GM12878 (cell line): ENCODE measurements at regions not wholly inside any gene's neighbourhood (a gene's known extent, or its start where the extent isn't known, plus 50 kb on each side); places are given as distances from the start of the nearest gene placed in this dataset.

Experiments
- ATF7 ChIP-seq: fragments of 450-650 bp; IDR thresholded peaks from 2 replicates; pipeline ENCODE4 v1.6.1; 2016; ENCODE audit warnings: low read depth, mild to moderate bottlenecking
- BACH1 ChIP-seq: fragments of 450-650 bp; IDR thresholded peaks from 2 replicates; pipeline ENCODE4 v1.6.1; 2017; ENCODE audit warnings: mild to moderate bottlenecking, borderline replicate concordance
- BHLHE40 ChIP-seq, 2 experiments: fragments of 450-650 bp in 1 of 2; IDR thresholded peaks; 2 replicates each; pipeline ENCODE4 v1.6.1; 2011 to 2017; ENCODE audit warnings: low read depth in 2 of 2, borderline replicate concordance in 1 of 2, improper control_type of control experiment in 1 of 2, low read length in 1 of 2, mild to moderate bottlenecking in 1 of 2
- CHD2 ChIP-seq: IDR thresholded peaks from 2 replicates; pipeline ENCODE4 v1.6.1; 2011; ENCODE audit warnings: low read depth, low read length, improper control_type of control experiment, borderline replicate concordance
- CREM ChIP-seq: IDR thresholded peaks from 2 replicates; pipeline ENCODE4 v1.6.1; 2014; ENCODE audit warnings: antibody characterized with exemption, low read depth
- EP300 ChIP-seq, 2 experiments: fragments of 150-350 bp in 1 of 2; IDR thresholded peaks; 2 replicates each; pipeline ENCODE4 v1.6.1; 2011 to 2012; ENCODE audit warnings: low read depth in 2 of 2, low read length in 2 of 2, borderline replicate concordance in 1 of 2, improper control_type of control experiment in 1 of 2, inconsistent platforms in 1 of 2; ENCODE audit not compliant: control insufficient read depth in 1 of 2
- HDGF ChIP-seq: fragments of 450-650 bp; IDR thresholded peaks from 2 replicates; pipeline ENCODE4 v1.6.1; 2016; ENCODE audit warnings: antibody characterized with exemption
- IKZF1 ChIP-seq: fragments of 450-650 bp; conservative IDR thresholded peaks from 2 replicates; pipeline ENCODE4 v1.6.1; 2017; ENCODE audit warnings: antibody characterized with exemption, mild to moderate bottlenecking
- JUNB ChIP-seq: IDR thresholded peaks from 2 replicates; pipeline ENCODE4 v1.6.1; 2016; ENCODE audit warnings: antibody characterized with exemption, mild to moderate bottlenecking
- NRF1 ChIP-seq: conservative IDR thresholded peaks from 2 replicates; pipeline ENCODE4 v1.6.1; 2011; ENCODE audit warnings: mild to moderate bottlenecking, low read depth, low read length, improper control_type of control experiment
- POLR2A ChIP-seq: IDR thresholded peaks from 2 replicates; pipeline ENCODE4 v1.6.1; 2011; ENCODE audit warnings: low read depth, mild to moderate bottlenecking, low read length
- RCOR1 ChIP-seq: conservative IDR thresholded peaks from 2 replicates; pipeline ENCODE4 v1.6.1; 2012; ENCODE audit warnings: low read depth, low read length, improper control_type of control experiment
- SMC3 ChIP-seq: IDR thresholded peaks from 2 replicates; pipeline ENCODE4 v1.6.1; 2011; ENCODE audit warnings: low read length, improper control_type of control experiment, borderline replicate concordance
- STAT3 ChIP-seq: IDR thresholded peaks from 2 replicates; pipeline ENCODE4 v1.6.1; 2011; ENCODE audit warnings: low read depth, low read length, improper control_type of control experiment
- ZNF384 ChIP-seq: IDR thresholded peaks from 2 replicates; pipeline ENCODE4 v1.6.1; 2012; ENCODE audit warnings: low read depth, mild to moderate bottlenecking, low read length, improper control_type of control experiment, borderline replicate concordance
- ZSCAN29 ChIP-seq: fragments of 450-650 bp; IDR thresholded peaks from 2 replicates; pipeline ENCODE4 v1.6.1; 2017; ENCODE audit warnings: mild to moderate bottlenecking, moderate library complexity
- TF ChIP-seq, protein P1 (sequence below): fragments of 450-650 bp; IDR thresholded peaks from 2 replicates; pipeline ENCODE4 v1.6.1; 2016; ENCODE audit warnings: mild to moderate bottlenecking
- TF ChIP-seq, protein P2 (sequence below): IDR thresholded peaks from 2 replicates; pipeline ENCODE4 v1.6.1; 2012; ENCODE audit warnings: low read depth, low read length, improper control_type of control experiment
- TF ChIP-seq, protein P3 (sequence below): fragments of 450-650 bp; IDR thresholded peaks from 2 replicates; pipeline ENCODE4 v1.6.1; 2017; ENCODE audit warnings: low read depth, mild to moderate bottlenecking, moderate library complexity
- TF ChIP-seq, protein P4 (sequence below): fragments of 450-650 bp; IDR thresholded peaks from 2 replicates; pipeline ENCODE4 v1.6.1; 2017; ENCODE audit warnings: borderline replicate concordance
- TF ChIP-seq, protein P5 (sequence below): IDR thresholded peaks from 2 replicates; pipeline ENCODE4 v1.6.1; 2012; ENCODE audit warnings: improper control_type of control experiment, low read depth, low read length; ENCODE audit not compliant: insufficient replicate concordance

DNA sequence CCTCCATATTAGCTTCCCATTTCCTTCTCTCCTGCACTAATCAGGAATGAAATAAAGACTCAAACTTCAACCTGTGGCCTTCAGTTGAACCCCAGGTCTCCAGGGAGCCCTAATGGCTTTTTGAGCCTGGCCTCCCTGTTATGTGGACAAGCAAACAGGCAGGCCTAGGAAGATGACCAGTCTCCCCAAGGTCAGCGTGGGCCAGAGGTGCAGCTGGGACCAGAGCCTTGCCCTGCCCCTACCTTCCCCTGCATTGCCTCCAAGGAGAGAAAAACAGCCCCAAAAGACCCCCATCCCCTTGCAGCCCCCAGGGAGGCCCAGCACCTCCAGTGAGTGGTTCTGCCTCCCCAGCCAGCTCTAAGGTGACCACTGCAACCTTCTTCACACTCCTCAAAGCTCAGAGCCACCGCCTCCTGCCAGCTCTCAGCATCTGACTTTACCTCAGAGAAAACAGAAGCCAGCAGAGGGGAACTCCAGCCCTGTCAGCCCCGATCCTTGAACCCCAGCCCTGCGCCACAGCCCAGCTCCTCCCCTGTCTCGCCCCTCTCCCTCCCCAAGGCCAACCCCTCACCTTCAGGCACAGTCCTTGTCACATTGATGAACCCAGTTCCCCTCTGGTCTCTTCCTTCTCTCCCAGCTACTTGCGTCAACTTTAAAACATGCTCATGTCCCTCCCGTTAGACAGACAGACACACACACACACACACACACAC lies 59.5 kb upstream of the ID2 start (continued):
- TF ChIP-seq BHLHE40 (IDR thresholded peaks at IDR 0.05; ENCODE audit: borderline replicate concordance in 1 of 2, low read depth in 2 of 2, low read length in 1 of 2) (no peak), SMC3 (no peak), BACH1 (no peak), EP300 (IDR thresholded peaks at IDR 0.05; ENCODE audit: borderline replicate concordance in 1 of 2, control insufficient read depth in 1 of 2, low read depth in 2 of 2, low read length in 2 of 2) (no peak), POLR2A (no peak), RCOR1 (no peak), ZNF384 (no peak), ATF7 (no peak), IKZF1 (no peak), ZSCAN29 (no peak), JUNB (no peak), HDGF (peak; percentile 50; the same call in 1 of the 2 replicates), CHD2 (no peak), CREM (no peak), STAT3 (no peak), NRF1 (no peak)
- TF ChIP-seq, protein P1, sequence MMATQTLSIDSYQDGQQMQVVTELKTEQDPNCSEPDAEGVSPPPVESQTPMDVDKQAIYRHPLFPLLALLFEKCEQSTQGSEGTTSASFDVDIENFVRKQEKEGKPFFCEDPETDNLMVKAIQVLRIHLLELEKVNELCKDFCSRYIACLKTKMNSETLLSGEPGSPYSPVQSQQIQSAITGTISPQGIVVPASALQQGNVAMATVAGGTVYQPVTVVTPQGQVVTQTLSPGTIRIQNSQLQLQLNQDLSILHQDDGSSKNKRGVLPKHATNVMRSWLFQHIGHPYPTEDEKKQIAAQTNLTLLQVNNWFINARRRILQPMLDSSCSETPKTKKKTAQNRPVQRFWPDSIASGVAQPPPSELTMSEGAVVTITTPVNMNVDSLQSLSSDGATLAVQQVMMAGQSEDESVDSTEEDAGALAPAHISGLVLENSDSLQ: no peak
- TF ChIP-seq, protein P2, sequence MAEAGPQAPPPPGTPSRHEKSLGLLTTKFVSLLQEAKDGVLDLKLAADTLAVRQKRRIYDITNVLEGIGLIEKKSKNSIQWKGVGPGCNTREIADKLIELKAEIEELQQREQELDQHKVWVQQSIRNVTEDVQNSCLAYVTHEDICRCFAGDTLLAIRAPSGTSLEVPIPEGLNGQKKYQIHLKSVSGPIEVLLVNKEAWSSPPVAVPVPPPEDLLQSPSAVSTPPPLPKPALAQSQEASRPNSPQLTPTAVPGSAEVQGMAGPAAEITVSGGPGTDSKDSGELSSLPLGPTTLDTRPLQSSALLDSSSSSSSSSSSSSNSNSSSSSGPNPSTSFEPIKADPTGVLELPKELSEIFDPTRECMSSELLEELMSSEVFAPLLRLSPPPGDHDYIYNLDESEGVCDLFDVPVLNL: no peak
- TF ChIP-seq, protein P3, sequence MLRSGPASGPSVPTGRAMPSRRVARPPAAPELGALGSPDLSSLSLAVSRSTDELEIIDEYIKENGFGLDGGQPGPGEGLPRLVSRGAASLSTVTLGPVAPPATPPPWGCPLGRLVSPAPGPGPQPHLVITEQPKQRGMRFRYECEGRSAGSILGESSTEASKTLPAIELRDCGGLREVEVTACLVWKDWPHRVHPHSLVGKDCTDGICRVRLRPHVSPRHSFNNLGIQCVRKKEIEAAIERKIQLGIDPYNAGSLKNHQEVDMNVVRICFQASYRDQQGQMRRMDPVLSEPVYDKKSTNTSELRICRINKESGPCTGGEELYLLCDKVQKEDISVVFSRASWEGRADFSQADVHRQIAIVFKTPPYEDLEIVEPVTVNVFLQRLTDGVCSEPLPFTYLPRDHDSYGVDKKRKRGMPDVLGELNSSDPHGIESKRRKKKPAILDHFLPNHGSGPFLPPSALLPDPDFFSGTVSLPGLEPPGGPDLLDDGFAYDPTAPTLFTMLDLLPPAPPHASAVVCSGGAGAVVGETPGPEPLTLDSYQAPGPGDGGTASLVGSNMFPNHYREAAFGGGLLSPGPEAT: 0 out of 2 replicates have a peak, but pooled peaks have one; percentile 21
- TF ChIP-seq, protein P4, sequence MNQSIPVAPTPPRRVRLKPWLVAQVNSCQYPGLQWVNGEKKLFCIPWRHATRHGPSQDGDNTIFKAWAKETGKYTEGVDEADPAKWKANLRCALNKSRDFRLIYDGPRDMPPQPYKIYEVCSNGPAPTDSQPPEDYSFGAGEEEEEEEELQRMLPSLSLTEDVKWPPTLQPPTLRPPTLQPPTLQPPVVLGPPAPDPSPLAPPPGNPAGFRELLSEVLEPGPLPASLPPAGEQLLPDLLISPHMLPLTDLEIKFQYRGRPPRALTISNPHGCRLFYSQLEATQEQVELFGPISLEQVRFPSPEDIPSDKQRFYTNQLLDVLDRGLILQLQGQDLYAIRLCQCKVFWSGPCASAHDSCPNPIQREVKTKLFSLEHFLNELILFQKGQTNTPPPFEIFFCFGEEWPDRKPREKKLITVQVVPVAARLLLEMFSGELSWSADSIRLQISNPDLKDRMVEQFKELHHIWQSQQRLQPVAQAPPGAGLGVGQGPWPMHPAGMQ: no peak
- TF ChIP-seq, protein P5, sequence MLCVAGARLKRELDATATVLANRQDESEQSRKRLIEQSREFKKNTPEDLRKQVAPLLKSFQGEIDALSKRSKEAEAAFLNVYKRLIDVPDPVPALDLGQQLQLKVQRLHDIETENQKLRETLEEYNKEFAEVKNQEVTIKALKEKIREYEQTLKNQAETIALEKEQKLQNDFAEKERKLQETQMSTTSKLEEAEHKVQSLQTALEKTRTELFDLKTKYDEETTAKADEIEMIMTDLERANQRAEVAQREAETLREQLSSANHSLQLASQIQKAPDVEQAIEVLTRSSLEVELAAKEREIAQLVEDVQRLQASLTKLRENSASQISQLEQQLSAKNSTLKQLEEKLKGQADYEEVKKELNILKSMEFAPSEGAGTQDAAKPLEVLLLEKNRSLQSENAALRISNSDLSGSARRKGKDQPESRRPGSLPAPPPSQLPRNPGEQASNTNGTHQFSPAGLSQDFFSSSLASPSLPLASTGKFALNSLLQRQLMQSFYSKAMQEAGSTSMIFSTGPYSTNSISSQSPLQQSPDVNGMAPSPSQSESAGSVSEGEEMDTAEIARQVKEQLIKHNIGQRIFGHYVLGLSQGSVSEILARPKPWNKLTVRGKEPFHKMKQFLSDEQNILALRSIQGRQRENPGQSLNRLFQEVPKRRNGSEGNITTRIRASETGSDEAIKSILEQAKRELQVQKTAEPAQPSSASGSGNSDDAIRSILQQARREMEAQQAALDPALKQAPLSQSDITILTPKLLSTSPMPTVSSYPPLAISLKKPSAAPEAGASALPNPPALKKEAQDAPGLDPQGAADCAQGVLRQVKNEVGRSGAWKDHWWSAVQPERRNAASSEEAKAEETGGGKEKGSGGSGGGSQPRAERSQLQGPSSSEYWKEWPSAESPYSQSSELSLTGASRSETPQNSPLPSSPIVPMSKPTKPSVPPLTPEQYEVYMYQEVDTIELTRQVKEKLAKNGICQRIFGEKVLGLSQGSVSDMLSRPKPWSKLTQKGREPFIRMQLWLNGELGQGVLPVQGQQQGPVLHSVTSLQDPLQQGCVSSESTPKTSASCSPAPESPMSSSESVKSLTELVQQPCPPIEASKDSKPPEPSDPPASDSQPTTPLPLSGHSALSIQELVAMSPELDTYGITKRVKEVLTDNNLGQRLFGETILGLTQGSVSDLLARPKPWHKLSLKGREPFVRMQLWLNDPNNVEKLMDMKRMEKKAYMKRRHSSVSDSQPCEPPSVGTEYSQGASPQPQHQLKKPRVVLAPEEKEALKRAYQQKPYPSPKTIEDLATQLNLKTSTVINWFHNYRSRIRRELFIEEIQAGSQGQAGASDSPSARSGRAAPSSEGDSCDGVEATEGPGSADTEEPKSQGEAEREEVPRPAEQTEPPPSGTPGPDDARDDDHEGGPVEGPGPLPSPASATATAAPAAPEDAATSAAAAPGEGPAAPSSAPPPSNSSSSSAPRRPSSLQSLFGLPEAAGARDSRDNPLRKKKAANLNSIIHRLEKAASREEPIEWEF: no peak
